ENCODE measurements at regions not wholly inside any gene's neighbourhood (a gene's known extent, or its start where the extent isn't known, plus 50 kb on each side); places are given as distances from the start of the nearest gene placed in this dataset.

- TF ChIP-seq, protein P1, sequence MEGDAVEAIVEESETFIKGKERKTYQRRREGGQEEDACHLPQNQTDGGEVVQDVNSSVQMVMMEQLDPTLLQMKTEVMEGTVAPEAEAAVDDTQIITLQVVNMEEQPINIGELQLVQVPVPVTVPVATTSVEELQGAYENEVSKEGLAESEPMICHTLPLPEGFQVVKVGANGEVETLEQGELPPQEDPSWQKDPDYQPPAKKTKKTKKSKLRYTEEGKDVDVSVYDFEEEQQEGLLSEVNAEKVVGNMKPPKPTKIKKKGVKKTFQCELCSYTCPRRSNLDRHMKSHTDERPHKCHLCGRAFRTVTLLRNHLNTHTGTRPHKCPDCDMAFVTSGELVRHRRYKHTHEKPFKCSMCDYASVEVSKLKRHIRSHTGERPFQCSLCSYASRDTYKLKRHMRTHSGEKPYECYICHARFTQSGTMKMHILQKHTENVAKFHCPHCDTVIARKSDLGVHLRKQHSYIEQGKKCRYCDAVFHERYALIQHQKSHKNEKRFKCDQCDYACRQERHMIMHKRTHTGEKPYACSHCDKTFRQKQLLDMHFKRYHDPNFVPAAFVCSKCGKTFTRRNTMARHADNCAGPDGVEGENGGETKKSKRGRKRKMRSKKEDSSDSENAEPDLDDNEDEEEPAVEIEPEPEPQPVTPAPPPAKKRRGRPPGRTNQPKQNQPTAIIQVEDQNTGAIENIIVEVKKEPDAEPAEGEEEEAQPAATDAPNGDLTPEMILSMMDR (IDR thresholded peaks at IDR 0.05 in 2 of 3, conservative IDR thresholded peaks at IDR 0.05 in 1 of 3; ENCODE audit: borderline replicate concordance in 1 of 3, insufficient read depth in 1 of 3, low read depth in 2 of 3, low read length in 2 of 3) = no peak
- TF ChIP-seq EZH2phosphoT487 (IDR thresholded peaks at IDR 0.05; ENCODE audit: borderline replicate concordance) (no peak), POLR2A (IDR thresholded peaks at IDR 0.05; ENCODE audit: borderline replicate concordance, extremely low read depth, insufficient read depth, insufficient read length) (no peak), REST (IDR thresholded peaks at IDR 0.05; ENCODE audit: low read depth) (no peak), EGR1 (IDR thresholded peaks at IDR 0.05; ENCODE audit: low read depth) (no peak), EZH2 (IDR thresholded peaks at IDR 0.05) (no peak), YY1 (IDR thresholded peaks at IDR 0.05; ENCODE audit: extremely low read depth, insufficient replicate concordance, low read depth, low read length) (no peak), ZFX (IDR thresholded peaks at IDR 0.05) (no peak), POLR2AphosphoS5 (IDR thresholded peaks at IDR 0.05; ENCODE audit: low read depth, low read length) (no peak), FOSL1 (IDR thresholded peaks at IDR 0.05; ENCODE audit: low read depth) (no peak), ELF1 (IDR thresholded peaks at IDR 0.05; ENCODE audit: borderline replicate concordance, low read depth) (no peak), JUND (IDR thresholded peaks at IDR 0.05) (no peak), TCF7L2 (IDR thresholded peaks at IDR 0.05; ENCODE audit: borderline replicate concordance, extremely low read depth, insufficient read depth, insufficient read length) (no peak)
- TF ChIP-seq, protein P2, sequence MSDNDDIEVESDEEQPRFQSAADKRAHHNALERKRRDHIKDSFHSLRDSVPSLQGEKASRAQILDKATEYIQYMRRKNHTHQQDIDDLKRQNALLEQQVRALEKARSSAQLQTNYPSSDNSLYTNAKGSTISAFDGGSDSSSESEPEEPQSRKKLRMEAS (IDR thresholded peaks at IDR 0.05) = no peak
Measured at GRCh38 chr17:52255347-52255746, 96.8 kb upstream of the CA10 start.

Data from HCT116 (cell line).